WTC11 (cell line): ENCODE measurements at regions not wholly inside any gene's neighbourhood (a gene's known extent, or its start where the extent isn't known, plus 50 kb on each side); places are given as distances from the start of the nearest gene placed in this dataset.

Experiments
- ATAC-seq: fragments of 200-7000 bp; cut with Tn5 transposase; 2 replicates; pipeline ENCODE4 v1.10.0; 2021; ENCODE audit warnings: mild to moderate bottlenecking, moderate library complexity
- CTCF ChIA-PET: fragments of 300-600 bp; sonication (Branson Sonifier 250); formaldehyde crosslinking; loops from one replicate; lab custom pipeline; 2021; ENCODE audit warnings: antibody characterized with exemption; lab: Charles Lee
- POLR2A ChIA-PET: fragments of 350-600 bp; sonication (Branson Sonifier 250); formaldehyde crosslinking; loops from one replicate; lab custom pipeline; 2021; ENCODE audit warnings: antibody characterized with exemption; lab: Charles Lee
- DNase-seq: peaks from one replicate; pipeline ENCODE4 v3.0.0; 2021; ENCODE audit warnings: low spot score
- H3K27ac Mint-ChIP-seq: 2 replicates; pipeline ENCODE4 v1.8.0; 2021; ENCODE audit warnings: mixed read lengths
- H3K27me3 Mint-ChIP-seq: 2 replicates; pipeline ENCODE4 v1.8.0; 2021; ENCODE audit warnings: low read depth, mild to moderate bottlenecking, moderate library complexity, mixed read lengths
- H3K36me3 Mint-ChIP-seq: 2 replicates; pipeline ENCODE4 v1.8.0; 2021; ENCODE audit warnings: mixed read lengths
- H3K4me1 Mint-ChIP-seq: 2 replicates; pipeline ENCODE4 v1.8.0; 2022; ENCODE audit warnings: mixed read lengths
- H3K4me3 Mint-ChIP-seq: 2 replicates; pipeline ENCODE4 v1.8.0; 2021; ENCODE audit warnings: mild to moderate bottlenecking, moderate library complexity, mixed read lengths
- H3K9me3 Mint-ChIP-seq: 2 replicates; pipeline ENCODE4 v1.8.0; 2021; ENCODE audit warnings: mixed read lengths
- AR ChIP-seq: fragments of 250-450 bp; sonication (Bioruptor Pico); IDR thresholded peaks from 2 replicates; pipeline ENCODE4 v1.9.0; 2021; ENCODE audit warnings: mild to moderate bottlenecking
- CBFB ChIP-seq: sonication (generic); formaldehyde crosslinking; IDR thresholded peaks from 2 replicates; pipeline ENCODE4 v1.8.1; 2022; ENCODE audit warnings: mild to moderate bottlenecking, low read depth, missing genetic modification reagents
- GRHL2 ChIP-seq: fragments of 250-450 bp; sonication (Bioruptor Pico); IDR thresholded peaks from 2 replicates; pipeline ENCODE4 v1.8.0; 2022; ENCODE audit warnings: mild to moderate bottlenecking, moderate library complexity; ENCODE audit not compliant: insufficient replicate concordance, severe bottlenecking
- NFATC4 ChIP-seq: fragments of 250-450 bp; sonication (Bioruptor Pico); IDR thresholded peaks from 2 replicates; pipeline ENCODE4 v1.9.0; 2021; ENCODE audit warnings: mild to moderate bottlenecking
- NFE2L1 ChIP-seq: sonication (generic); formaldehyde crosslinking; IDR thresholded peaks from 2 replicates; pipeline ENCODE4 v1.8.1; 2023; ENCODE audit warnings: missing genetic modification reagents
- RELA ChIP-seq: sonication (generic); formaldehyde crosslinking; IDR thresholded peaks from 2 replicates; pipeline ENCODE4 v1.8.1; 2022; ENCODE audit warnings: missing genetic modification reagents, mild to moderate bottlenecking, borderline replicate concordance
- RORB ChIP-seq: fragments of 250-450 bp; sonication (Bioruptor Pico); IDR thresholded peaks from 2 replicates; pipeline ENCODE4 v1.9.0; 2021; ENCODE audit warnings: mild to moderate bottlenecking
- SMAD3 ChIP-seq: sonication (generic); formaldehyde crosslinking; IDR thresholded peaks from 2 replicates; pipeline ENCODE4 v1.8.0; 2022; ENCODE audit warnings: missing genetic modification reagents, mild to moderate bottlenecking, borderline replicate concordance
- STAT6 ChIP-seq: sonication (generic); formaldehyde crosslinking; conservative IDR thresholded peaks from 2 replicates; pipeline ENCODE4 v1.8.1; 2023; ENCODE audit warnings: mild to moderate bottlenecking, low read depth, missing genetic modification reagents, moderate library complexity
- ZNF512 ChIP-seq: sonication (generic); formaldehyde crosslinking; IDR thresholded peaks from 2 replicates; pipeline ENCODE4 v1.8.1; 2022; ENCODE audit warnings: missing genetic modification reagents, borderline replicate concordance

- TF ChIP-seq AR (CRISPR knock-in tag), result no peak
- no peak for TF ChIP-seq NFATC4 (CRISPR knock-in tag)
- no peak for TF ChIP-seq SMAD3 (CRISPR knock-in tag)
- TF ChIP-seq CBFB, result no peak
Measured at GRCh38 chr10:28812384-28813372, 135.4 kb downstream of the BAMBI start (continued).

GRCh38 chr10:28815681-28816080 lies 138.4 kb downstream of the BAMBI start:
- Mint-ChIP-seq H3K27me3 (no peaks in the 10 kb centered on the region), H3K9me3 (peaks cover 20% of the 10 kb centered on the region), H3K4me1 (peaks cover 41% of the 10 kb centered on the region), H3K36me3 (peaks cover 19% of the 10 kb centered on the region), H3K4me3 (no peak overlapping the region), H3K27ac (no peak overlapping the region)
- DNase-seq (no peak), ATAC-seq (no peak)
- no peak for TF ChIP-seq NFE2L1 (CRISPR knock-in tag)
- CTCF ChIA-PET, result interaction anchor here (0.5 kb wide), 2 partner anchors 18 to 132 kb away, joined by 3 to 4 read pairs; no protein-coding TSS in a partner anchor
- POLR2A ChIA-PET, result no interaction called here

GRCh38 chr10:28822719-28823464 lies 145.6 kb downstream of the BAMBI start:
- DNase-seq, result no peak
- CTCF ChIA-PET, result no interaction called here
- POLR2A ChIA-PET, result no interaction called here
- no peaks in the 10 kb centered on the region for H3K27me3 Mint-ChIP-seq
- H3K36me3 Mint-ChIP-seq, result no peaks in the 10 kb centered on the region
- no peak overlapping the region for H3K4me3 Mint-ChIP-seq
- TF ChIP-seq ZNF512 (CRISPR knock-in tag) (no peak), RORB (CRISPR knock-in tag) (no peak)
- TF ChIP-seq, all 79 proteins: peak for 0
- Mint-ChIP-seq H3K27ac (no peak overlapping the region), H3K9me3 (0 out of 2 replicates have a peak, but pooled peaks cover 3% of the 10 kb centered on the region), H3K4me1 (peaks cover 15% of the 10 kb centered on the region)
- ATAC-seq, result no peak

GRCh38 chr10:28823501-28824075 lies 146.3 kb downstream of the BAMBI start:
- Mint-ChIP-seq H3K9me3 (0 out of 2 replicates have a peak, but pooled peaks cover 3% of the 10 kb centered on the region), H3K27ac (no peak overlapping the region), H3K36me3 (no peaks in the 10 kb centered on the region), H3K27me3 (no peaks in the 10 kb centered on the region), H3K4me1 (peaks cover 13% of the 10 kb centered on the region), H3K4me3 (no peak overlapping the region)
- DNase-seq, result no peak
- ATAC-seq, result no peak
- POLR2A ChIA-PET, result no interaction called here
- CTCF ChIA-PET, result no interaction called here
- TF ChIP-seq RELA (CRISPR knock-in tag) (no peak), GRHL2 (CRISPR knock-in tag) (no peak), NFATC4 (CRISPR knock-in tag) (no peak), STAT6 (no peak)
